ENCODE measurements at regions not wholly inside any gene's neighbourhood (a gene's known extent, or its start where the extent isn't known, plus 50 kb on each side); places are given as distances from the start of the nearest gene placed in this dataset.

GRCh38 chr18:14922031-14922430 lies 174.1 kb downstream of the ANKRD30B start:
- no peak for TF ChIP-seq CTCF (conservative IDR thresholded peaks at IDR 0.05; ENCODE audit: low read length)
- TF ChIP-seq EZH2phosphoT487 (IDR thresholded peaks at IDR 0.05; ENCODE audit: borderline replicate concordance), result no peak
- no peaks in the 10 kb centered on the region for H4K20me1 ChIP-seq (ENCODE audit: insufficient read depth, low read length, poor library complexity, severe bottlenecking)
- no peaks in the 10 kb centered on the region for H3K79me2 ChIP-seq (ENCODE audit: insufficient read depth, low read length)
- no peak overlapping the region for H3K4me2 ChIP-seq (ENCODE audit: low read depth, low read length, poor library complexity, severe bottlenecking)
- no peak overlapping the region for H2AFZ ChIP-seq (ENCODE audit: low read length)
- no peaks in the 10 kb centered on the region for H3K36me3 ChIP-seq (ENCODE audit: insufficient read depth, low read length)
- no peaks in the 10 kb centered on the region for H3K9me2 ChIP-seq (replicated peaks; ENCODE audit: low read depth, low read length)
- no peaks in the 10 kb centered on the region for H3F3A ChIP-seq (ENCODE audit: low read depth)
- H3K9ac ChIP-seq (ENCODE audit: low read depth, low read length, poor library complexity, severe bottlenecking), result no peak overlapping the region
- no peaks in the 10 kb centered on the region; the same call in 1 of the 2 replicates for H3K9me3 ChIP-seq (ENCODE audit: insufficient read depth, low read depth, low read length)
- H3K4me1 ChIP-seq (ENCODE audit: insufficient read depth, low read length, poor library complexity, severe bottlenecking), result no peaks in the 10 kb centered on the region
- no peak overlapping the region for H3K4me3 ChIP-seq (ENCODE audit: low read length, poor library complexity, severe bottlenecking)
- no peaks in the 10 kb centered on the region for H3K27me3 ChIP-seq (ENCODE audit: insufficient read depth, low read length, poor library complexity, severe bottlenecking)

DNA sequence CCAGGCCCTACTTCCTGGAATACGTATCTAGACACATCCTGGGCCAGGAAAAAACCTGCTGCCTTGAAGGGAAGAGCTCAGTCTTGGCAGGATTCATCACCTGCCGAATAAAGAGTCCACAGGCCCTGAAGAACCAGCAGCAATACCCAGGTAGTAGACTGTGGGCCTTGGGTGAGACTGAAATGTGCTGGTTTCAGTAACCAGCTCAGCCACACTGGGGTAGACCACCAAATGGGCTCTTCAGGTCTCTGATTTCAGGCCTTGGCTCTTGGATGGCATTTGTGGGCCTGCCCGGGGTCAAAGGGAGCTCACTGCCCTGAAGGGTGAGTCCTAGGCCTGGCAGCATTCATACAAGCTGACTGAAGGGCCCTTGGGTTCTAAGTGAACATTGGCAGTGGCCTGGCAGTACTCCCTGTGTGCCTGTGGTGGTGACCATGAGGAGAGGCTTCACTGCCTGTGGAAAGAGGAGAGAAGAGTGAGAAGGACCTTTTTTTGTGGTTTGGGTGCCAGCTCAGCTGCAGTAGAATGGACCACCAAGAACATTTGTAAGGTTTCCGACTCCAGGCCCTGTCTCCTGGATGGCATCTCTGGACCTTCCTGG lies 175.1 kb downstream of the ANKRD30B start:
- no peak overlapping the region for H3K9ac ChIP-seq (ENCODE audit: low read depth, low read length, poor library complexity, severe bottlenecking)
- H3K36me3 ChIP-seq (ENCODE audit: insufficient read depth, low read length), result no peaks in the 10 kb centered on the region
- no peak overlapping the region for H2AFZ ChIP-seq (ENCODE audit: low read length)
- H3K4me2 ChIP-seq (ENCODE audit: low read depth, low read length, poor library complexity, severe bottlenecking), result no peak overlapping the region
- TF ChIP-seq EZH2phosphoT487 (IDR thresholded peaks at IDR 0.05; ENCODE audit: borderline replicate concordance) (no peak), CTCF (conservative IDR thresholded peaks at IDR 0.05; ENCODE audit: low read length) (no peak)
- H3K9me2 ChIP-seq (replicated peaks; ENCODE audit: low read depth, low read length), result no peaks in the 10 kb centered on the region
- no peaks in the 10 kb centered on the region for H3K27me3 ChIP-seq (ENCODE audit: insufficient read depth, low read length, poor library complexity, severe bottlenecking)
- no peaks in the 10 kb centered on the region for H3F3A ChIP-seq (ENCODE audit: low read depth)
- no peaks in the 10 kb centered on the region for H4K20me1 ChIP-seq (ENCODE audit: insufficient read depth, low read length, poor library complexity, severe bottlenecking)
- no peaks in the 10 kb centered on the region for H3K4me1 ChIP-seq (ENCODE audit: insufficient read depth, low read length, poor library complexity, severe bottlenecking)
- H3K9me3 ChIP-seq (ENCODE audit: insufficient read depth, low read depth, low read length), result no peaks in the 10 kb centered on the region; the same call in 1 of the 2 replicates
- no peaks in the 10 kb centered on the region for H3K79me2 ChIP-seq (ENCODE audit: insufficient read depth, low read length)
- H3K4me3 ChIP-seq (ENCODE audit: low read length, poor library complexity, severe bottlenecking), result no peak overlapping the region

DNA sequence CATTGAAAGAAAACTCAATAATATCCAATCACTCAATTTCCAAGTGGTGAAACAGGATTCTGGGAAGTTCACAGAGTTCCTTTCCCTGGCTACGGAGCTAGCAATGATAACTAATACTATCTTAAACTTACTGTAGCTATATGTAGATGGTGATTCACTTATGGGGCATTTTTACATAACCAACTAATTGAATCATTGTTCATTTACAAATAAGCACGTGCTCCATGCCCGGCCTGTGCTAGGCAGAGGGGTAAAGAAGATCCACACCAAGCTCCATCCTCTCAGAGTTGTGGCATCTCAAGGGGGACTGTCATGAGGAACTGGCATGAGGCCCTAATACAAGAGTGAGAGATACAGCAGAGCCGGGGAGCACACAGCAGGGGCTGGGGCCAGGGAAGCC lies 176.3 kb downstream of the ANKRD30B start:
- H3K79me2 ChIP-seq (ENCODE audit: insufficient read depth, low read length), result no peaks in the 10 kb centered on the region
- H2AFZ ChIP-seq (ENCODE audit: low read length), result no peak overlapping the region
- H3K27me3 ChIP-seq (ENCODE audit: insufficient read depth, low read length, poor library complexity, severe bottlenecking), result no peaks in the 10 kb centered on the region
- no peak overlapping the region for H3K4me2 ChIP-seq (ENCODE audit: low read depth, low read length, poor library complexity, severe bottlenecking)
- no peak overlapping the region for H3K9ac ChIP-seq (ENCODE audit: low read depth, low read length, poor library complexity, severe bottlenecking)
- no peaks in the 10 kb centered on the region for H4K20me1 ChIP-seq (ENCODE audit: insufficient read depth, low read length, poor library complexity, severe bottlenecking)
- no peaks in the 10 kb centered on the region for H3F3A ChIP-seq (ENCODE audit: low read depth)
- H3K9me2 ChIP-seq (replicated peaks; ENCODE audit: low read depth, low read length), result no peaks in the 10 kb centered on the region
- no peaks in the 10 kb centered on the region for H3K36me3 ChIP-seq (ENCODE audit: insufficient read depth, low read length)
- no peaks in the 10 kb centered on the region for H3K4me1 ChIP-seq (ENCODE audit: insufficient read depth, low read length, poor library complexity, severe bottlenecking)
- TF ChIP-seq CTCF (conservative IDR thresholded peaks at IDR 0.05; ENCODE audit: low read length) (no peak), EZH2phosphoT487 (IDR thresholded peaks at IDR 0.05; ENCODE audit: borderline replicate concordance) (no peak)
- no peaks in the 10 kb centered on the region; the same call in 1 of the 2 replicates for H3K9me3 ChIP-seq (ENCODE audit: insufficient read depth, low read depth, low read length)
- H3K4me3 ChIP-seq (ENCODE audit: low read length, poor library complexity, severe bottlenecking), result no peak overlapping the region

Data from Loucy (cell line).